Esophagus muscularis mucosa (tissue), 4 donors: ENCODE measurements at regions not wholly inside any gene's neighbourhood (a gene's known extent, or its start where the extent isn't known, plus 50 kb on each side); places are given as distances from the start of the nearest gene placed in this dataset.

Experiments
- DNase-seq: peaks from one replicate; pipeline ENCODE4 v3.0.0-alpha.2; 2017; ENCODE audit errors: extremely low spot score
- H3K27ac ChIP-seq, 4 donors: fragments of 200-600 bp; sonication (generic); replicated peaks in 1 of 4; 1 replicate in 3 of 4; 2 replicates in 1 of 4; pipeline ENCODE4 v1.5.1; 2016 to 2019; ENCODE audit warnings: mild to moderate bottlenecking in 1 of 4
- H3K27me3 ChIP-seq, 4 donors: fragments of 200-600 bp; sonication (generic); one replicate each; pipeline versions ENCODE4 v1.5.1 to v1.6.0; 2016 to 2019
- H3K36me3 ChIP-seq, 4 donors: fragments of 200-600 bp; sonication (generic); one replicate each; pipeline ENCODE4 v1.5.1; 2016 to 2019
- H3K4me1 ChIP-seq, 4 donors: fragments of 200-600 bp; sonication (generic); one replicate each; pipeline ENCODE4 v1.5.1; 2016 to 2019
- H3K4me3 ChIP-seq, 4 donors: fragments of 200-600 bp; sonication (generic); 1 replicate in 2 of 4; 2 replicates in 2 of 4; pipeline ENCODE4 v1.5.1; 2016 to 2019; ENCODE audit warnings: mild to moderate bottlenecking in 4 of 4, moderate library complexity in 1 of 4
- H3K9me3 ChIP-seq, 4 donors: fragments of 200-600 bp; sonication (generic); 1 replicate in 3 of 4; 2 replicates in 1 of 4; pipeline ENCODE4 v1.5.1; 2016 to 2019
- CTCF ChIP-seq, 3 experiments: fragments of 200-600 bp in 2 of 3; fragments of 450-650 bp in 1 of 3; sonication (generic) in 2 of 3; IDR thresholded peaks; one replicate each; pipeline ENCODE4 v1.5.1; 2017 to 2019; ENCODE audit warnings: antibody characterized with exemption in 3 of 3, mild to moderate bottlenecking in 2 of 3, moderate library complexity in 1 of 3
- EP300 ChIP-seq: sonication (generic); formaldehyde crosslinking; IDR thresholded peaks from one replicate; pipeline ENCODE4 v1.6.1; 2017; ENCODE audit warnings: antibody characterized with exemption
- POLR2A ChIP-seq: fragments of 450-650 bp; IDR thresholded peaks from one replicate; pipeline ENCODE4 v1.6.1; 2017; ENCODE audit warnings: antibody characterized with exemption, moderate library complexity, mild to moderate bottlenecking, low read depth
- POLR2AphosphoS5 ChIP-seq, 2 donors: sonication (generic); formaldehyde crosslinking; IDR thresholded peaks; one replicate each; pipeline ENCODE4 v1.6.1; 2017; ENCODE audit warnings: antibody characterized with exemption in 2 of 2
- WGBS: methylation state at CpG from one replicate; pipeline ENCODE4 v1.1.5; 2018; 5-methylcytosine and 5-hydroxymethylcytosine counted together
- intact Hi-C: fragments of 100-400 bp; cut with DNase I; formaldehyde crosslinking; loops from one replicate; pipeline ENCODE4 v1.15.1; 2023

DNA sequence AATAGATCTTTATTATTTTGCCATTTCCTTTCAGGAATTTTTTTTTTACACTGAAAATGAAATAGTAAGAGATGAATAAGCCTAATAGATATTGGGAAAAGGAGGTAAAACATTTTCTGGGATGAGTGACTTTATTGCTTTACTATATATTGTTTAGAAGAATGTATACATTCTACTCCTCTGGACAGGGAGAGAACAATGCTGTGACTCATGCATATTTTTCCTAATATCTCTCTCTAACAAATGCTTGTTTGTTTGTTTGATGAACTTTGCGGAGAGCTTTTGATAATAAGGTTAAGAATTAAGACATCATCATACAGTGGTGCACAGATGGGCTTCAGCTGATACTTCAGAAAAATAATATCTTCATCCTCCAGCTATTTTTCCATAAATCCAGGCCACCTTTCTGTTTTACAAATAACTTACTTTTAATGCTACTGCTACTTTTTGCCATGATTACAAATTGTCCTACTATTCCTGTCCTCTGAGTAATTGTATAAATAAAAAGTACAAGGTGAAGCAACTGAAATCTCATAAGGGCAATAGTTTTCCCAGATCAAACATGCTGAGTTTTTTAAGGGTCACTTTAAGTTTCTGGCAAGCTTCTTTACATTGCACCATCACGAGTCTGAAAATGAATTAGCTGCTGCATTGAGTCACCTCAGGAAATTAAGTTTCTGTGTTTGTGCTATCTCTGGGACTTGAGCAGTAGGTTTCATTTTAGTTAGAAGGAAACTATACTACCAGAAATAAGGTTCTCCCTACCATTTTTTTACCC lies 207.3 kb upstream of the POT1 start:
- Histone ChIP-seq H3K27ac (no peak overlapping the region), H3K9me3 (no peaks in the 10 kb centered on the region), H3K36me3 (no peaks in the 10 kb centered on the region), H3K4me1 (no peaks in the 10 kb centered on the region), H3K27me3 (no peaks in the 10 kb centered on the region), H3K4me3 (no peak overlapping the region)
- 52% methylated on average over 2 of the region's 2 CpGs for WGBS
- TF ChIP-seq CTCF (IDR thresholded peaks at IDR 0.05) (no peak), POLR2A (no peak), EP300 (no peak), POLR2AphosphoS5 (IDR thresholded peaks at IDR 0.05) (no peak)
- intact Hi-C loops, result no loop called here
- no peak for DNase-seq

GRCh38 chr7:125136341-125136740 lies 206.7 kb upstream of the POT1 start:
- intact Hi-C loops, result no loop called here
- Histone ChIP-seq H3K9me3 (no peaks in the 10 kb centered on the region), H3K27me3 (no peaks in the 10 kb centered on the region), H3K4me3 (no peak overlapping the region), H3K27ac (no peak overlapping the region), H3K4me1 (no peaks in the 10 kb centered on the region), H3K36me3 (no peaks in the 10 kb centered on the region)
- 44% methylated on average over 1 of the region's 1 CpG for WGBS
- DNase-seq, result no peak
- no peak for TF ChIP-seq CTCF (IDR thresholded peaks at IDR 0.05)
- no peak for TF ChIP-seq POLR2A
- TF ChIP-seq EP300, result no peak
- no peak for TF ChIP-seq POLR2AphosphoS5 (IDR thresholded peaks at IDR 0.05)

DNA sequence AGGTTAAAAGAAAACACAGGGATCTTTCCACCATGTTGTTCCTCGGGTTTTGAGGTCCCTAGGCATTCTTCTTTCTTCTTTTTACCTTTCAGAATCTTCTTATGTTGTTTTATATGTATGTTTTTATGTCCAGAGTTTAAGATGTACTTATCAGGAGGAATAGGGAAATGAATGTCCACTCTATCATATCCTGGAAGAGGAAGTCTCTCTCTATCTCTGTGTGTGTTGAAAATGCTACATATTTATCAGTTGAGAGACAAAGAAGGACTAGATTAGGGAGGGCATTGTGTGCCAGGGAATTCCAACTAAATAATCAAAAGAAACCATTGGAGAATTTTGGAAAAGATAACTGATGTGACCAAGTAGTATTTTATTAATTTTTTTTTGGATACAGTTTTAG lies 200.5 kb upstream of the POT1 start:
- no peak for TF ChIP-seq EP300
- no peak for TF ChIP-seq CTCF (IDR thresholded peaks at IDR 0.05)
- TF ChIP-seq POLR2AphosphoS5 (IDR thresholded peaks at IDR 0.05), result no peak
- TF ChIP-seq POLR2A, result no peak
- intact Hi-C loops, result no loop called here
- no peaks in the 10 kb centered on the region for H3K4me1 ChIP-seq
- no peaks in the 10 kb centered on the region for H3K9me3 ChIP-seq
- no peak overlapping the region for H3K4me3 ChIP-seq
- H3K36me3 ChIP-seq, result no peaks in the 10 kb centered on the region
- no peak for DNase-seq
- no peaks in the 10 kb centered on the region for H3K27me3 ChIP-seq
- H3K27ac ChIP-seq, result no peak overlapping the region
- 65% methylated on average over 1 of the region's 1 CpG for WGBS

DNA sequence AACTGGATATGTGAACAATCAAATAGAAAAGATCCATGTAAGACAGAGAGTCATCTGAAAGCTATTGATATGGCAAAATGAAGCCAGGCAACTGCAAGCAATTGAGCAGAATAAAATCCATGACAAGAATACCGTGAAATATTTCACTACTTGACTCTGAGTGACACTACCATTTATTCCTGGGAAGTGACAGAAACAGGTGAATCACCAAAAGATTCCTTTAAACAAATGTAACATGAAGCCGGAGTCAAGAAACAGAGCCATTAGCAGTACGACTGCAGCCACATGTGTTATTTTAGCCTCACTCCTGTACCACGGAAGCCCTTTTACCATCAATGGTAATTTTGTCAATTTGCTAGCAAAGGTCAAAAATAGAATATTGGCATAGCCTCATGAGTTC lies 197.7 kb upstream of the POT1 start:
- Histone ChIP-seq H3K36me3 (no peaks in the 10 kb centered on the region), H3K9me3 (no peaks in the 10 kb centered on the region), H3K4me3 (no peak overlapping the region), H3K27me3 (no peaks in the 10 kb centered on the region), H3K4me1 (no peaks in the 10 kb centered on the region), H3K27ac (no peak overlapping the region)
- intact Hi-C loops, result no loop called here
- no peak for DNase-seq
- 80% methylated on average over 4 of the region's 4 CpGs for WGBS
- TF ChIP-seq POLR2A, result no peak
- TF ChIP-seq EP300, result no peak
- TF ChIP-seq CTCF (IDR thresholded peaks at IDR 0.05), result no peak
- no peak for TF ChIP-seq POLR2AphosphoS5 (IDR thresholded peaks at IDR 0.05)

- TF ChIP-seq EP300, result no peak
- no peak for TF ChIP-seq POLR2A
- no peak for TF ChIP-seq POLR2AphosphoS5 (IDR thresholded peaks at IDR 0.05)
- TF ChIP-seq CTCF (IDR thresholded peaks at IDR 0.05), result no peak
- Histone ChIP-seq H3K27ac (no peak overlapping the region), H3K4me3 (no peak overlapping the region), H3K36me3 (no peaks in the 10 kb centered on the region), H3K9me3 (no peaks in the 10 kb centered on the region), H3K4me1 (no peaks in the 10 kb centered on the region), H3K27me3 (no peaks in the 10 kb centered on the region)
- WGBS, result 44% methylated on average over 1 of the region's 1 CpG
- DNase-seq, result no peak
- intact Hi-C loops, result no loop called here
Observed at GRCh38 chr7:125126376-125126775, 196.8 kb upstream of the POT1 start.
